ENCODE measurements at regions not wholly inside any gene's neighbourhood (a gene's known extent, or its start where the extent isn't known, plus 50 kb on each side); places are given as distances from the start of the nearest gene placed in this dataset.

DNA sequence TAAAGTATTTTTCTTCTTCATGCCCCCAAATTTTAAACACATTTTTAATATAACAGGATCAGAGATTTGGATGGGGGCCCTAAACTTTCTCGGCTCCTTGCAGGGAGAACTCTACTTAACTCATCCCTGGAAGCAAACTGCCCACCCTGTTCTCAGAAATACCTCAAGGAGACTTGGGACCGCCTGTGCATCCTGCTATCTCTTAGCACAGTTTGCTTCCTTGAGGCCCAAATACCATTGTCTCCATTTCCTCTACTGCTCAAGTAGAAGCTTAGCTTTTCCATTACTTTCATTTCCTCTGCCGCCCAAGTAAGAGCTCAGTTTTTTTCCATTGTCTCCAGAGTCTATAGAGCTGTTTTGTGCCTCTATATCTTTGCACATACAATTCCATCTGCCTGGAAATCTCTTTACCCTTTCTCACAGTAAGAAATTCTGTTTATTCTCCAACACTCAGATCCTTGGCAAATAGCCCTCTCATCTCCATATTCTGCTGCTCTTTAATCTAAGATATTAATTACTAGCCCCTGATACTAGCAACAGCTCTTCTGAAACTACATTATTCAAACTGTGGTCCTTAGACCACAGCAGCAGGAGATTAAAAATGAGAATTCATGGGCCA lies 137.8 kb downstream of the CEMIP2 start:
- TF ChIP-seq, protein P1, sequence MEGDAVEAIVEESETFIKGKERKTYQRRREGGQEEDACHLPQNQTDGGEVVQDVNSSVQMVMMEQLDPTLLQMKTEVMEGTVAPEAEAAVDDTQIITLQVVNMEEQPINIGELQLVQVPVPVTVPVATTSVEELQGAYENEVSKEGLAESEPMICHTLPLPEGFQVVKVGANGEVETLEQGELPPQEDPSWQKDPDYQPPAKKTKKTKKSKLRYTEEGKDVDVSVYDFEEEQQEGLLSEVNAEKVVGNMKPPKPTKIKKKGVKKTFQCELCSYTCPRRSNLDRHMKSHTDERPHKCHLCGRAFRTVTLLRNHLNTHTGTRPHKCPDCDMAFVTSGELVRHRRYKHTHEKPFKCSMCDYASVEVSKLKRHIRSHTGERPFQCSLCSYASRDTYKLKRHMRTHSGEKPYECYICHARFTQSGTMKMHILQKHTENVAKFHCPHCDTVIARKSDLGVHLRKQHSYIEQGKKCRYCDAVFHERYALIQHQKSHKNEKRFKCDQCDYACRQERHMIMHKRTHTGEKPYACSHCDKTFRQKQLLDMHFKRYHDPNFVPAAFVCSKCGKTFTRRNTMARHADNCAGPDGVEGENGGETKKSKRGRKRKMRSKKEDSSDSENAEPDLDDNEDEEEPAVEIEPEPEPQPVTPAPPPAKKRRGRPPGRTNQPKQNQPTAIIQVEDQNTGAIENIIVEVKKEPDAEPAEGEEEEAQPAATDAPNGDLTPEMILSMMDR (IDR thresholded peaks at IDR 0.05; ENCODE audit: low read depth, low read length): no peak
- no peak for TF ChIP-seq EZH2phosphoT487 (IDR thresholded peaks at IDR 0.05; ENCODE audit: low read depth)

Measured in OCI-LY3 (cell line).